ENCODE measurements at regions not wholly inside any gene's neighbourhood (a gene's known extent, or its start where the extent isn't known, plus 50 kb on each side); places are given as distances from the start of the nearest gene placed in this dataset.

GRCh38 chr5:99922386-99922785 lies 612.8 kb upstream of the FAM174A start:
- no peaks in the 10 kb centered on the region for H3K4me1 ChIP-seq
- no peak overlapping the region for H3K27ac ChIP-seq
- no peak overlapping the region for H3K4me3 ChIP-seq
- H3K36me3 ChIP-seq = no peaks in the 10 kb centered on the region
- TF ChIP-seq CTCF (IDR thresholded peaks at IDR 0.05) = no peak
- H3K27me3 ChIP-seq = no peaks in the 10 kb centered on the region
- DNase-seq = no peak
- no peak overlapping the region for H3K9ac ChIP-seq (ENCODE audit: low read depth in 2 of 2, low read length in 2 of 2)
- H3K9me3 ChIP-seq = no peaks in the 10 kb centered on the region
- intact Hi-C loops (cut with DNase I) = no loop called here

DNA sequence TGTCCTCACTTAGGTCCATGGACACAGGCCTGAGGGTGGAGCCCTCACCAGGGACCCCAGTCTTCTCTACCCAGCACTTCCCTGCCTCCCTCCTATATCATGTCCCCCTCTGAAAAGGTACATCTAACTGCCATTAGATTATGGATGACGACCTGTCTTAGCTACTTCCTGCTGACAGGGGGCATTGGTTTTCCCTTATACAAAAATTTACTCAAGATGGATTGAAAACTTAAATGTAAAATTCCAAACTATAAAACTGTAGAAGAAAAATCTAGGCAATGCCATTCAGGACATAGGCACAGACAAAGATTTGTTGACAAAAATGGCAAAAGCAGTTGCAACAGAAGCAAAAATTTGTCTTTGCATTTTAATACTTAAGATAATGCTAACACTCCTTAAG lies 623.2 kb upstream of the FAM174A start:
- no peak overlapping the region for H3K4me3 ChIP-seq
- DNase-seq = no peak
- no peak overlapping the region for H3K9ac ChIP-seq (ENCODE audit: low read depth in 2 of 2, low read length in 2 of 2)
- H3K36me3 ChIP-seq = no peaks in the 10 kb centered on the region
- H3K4me1 ChIP-seq = no peaks in the 10 kb centered on the region
- TF ChIP-seq CTCF (IDR thresholded peaks at IDR 0.05) = no peak
- no peaks in the 10 kb centered on the region for H3K9me3 ChIP-seq
- H3K27ac ChIP-seq = no peak overlapping the region
- no peaks in the 10 kb centered on the region for H3K27me3 ChIP-seq
- intact Hi-C loops (cut with DNase I) = no loop called here

DNA sequence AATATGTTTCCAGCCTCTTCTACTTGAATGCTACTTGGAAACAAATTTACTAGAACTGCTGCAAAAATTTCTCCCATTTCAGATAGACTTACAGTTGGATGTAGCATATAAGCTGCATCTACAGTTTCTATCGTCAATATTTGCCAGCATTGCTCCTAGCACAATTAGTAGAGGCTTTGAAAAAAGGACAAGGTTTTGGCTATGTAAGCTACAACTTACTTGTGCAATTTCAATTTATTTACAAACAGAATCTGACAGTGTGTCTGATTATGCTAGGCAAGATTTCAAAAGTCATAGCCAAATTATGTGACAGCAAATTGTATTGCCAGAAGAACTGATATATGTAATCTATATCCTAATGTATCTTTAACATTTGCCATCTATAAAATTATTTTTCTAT lies 628.4 kb upstream of the FAM174A start:
- H3K4me1 ChIP-seq = no peaks in the 10 kb centered on the region
- no peak for TF ChIP-seq CTCF (IDR thresholded peaks at IDR 0.05)

GRCh38 chr5:99901972-99902371 lies 633.2 kb upstream of the FAM174A start:
- no peak for TF ChIP-seq CTCF (IDR thresholded peaks at IDR 0.05)
- Histone ChIP-seq H3K27ac (no peak overlapping the region), H3K9ac (ENCODE audit: low read depth in 2 of 2, low read length in 2 of 2) (no peak overlapping the region), H3K4me3 (no peak overlapping the region), H3K36me3 (no peaks in the 10 kb centered on the region), H3K4me1 (no peaks in the 10 kb centered on the region), H3K27me3 (no peaks in the 10 kb centered on the region), H3K9me3 (no peaks in the 10 kb centered on the region)
- DNase-seq = no peak
- intact Hi-C loops (cut with DNase I) = no loop called here

More for the DNA sequence above, 628.4 kb upstream of the FAM174A start:
- Histone ChIP-seq H3K36me3 (no peaks in the 10 kb centered on the region), H3K9me3 (no peaks in the 10 kb centered on the region), H3K4me3 (no peak overlapping the region), H3K27me3 (no peaks in the 10 kb centered on the region), H3K27ac (no peak overlapping the region), H3K9ac (ENCODE audit: low read depth in 2 of 2, low read length in 2 of 2) (no peak overlapping the region)
- intact Hi-C loops (cut with DNase I) = no loop called here
- no peak for DNase-seq

GRCh38 chr5:99900302-99900852 lies 634.8 kb upstream of the FAM174A start:
- Histone ChIP-seq H3K4me1 (no peaks in the 10 kb centered on the region), H3K27me3 (no peaks in the 10 kb centered on the region), H3K9ac (ENCODE audit: low read depth in 2 of 2, low read length in 2 of 2) (no peak overlapping the region), H3K4me3 (no peak overlapping the region), H3K27ac (no peak overlapping the region), H3K9me3 (no peaks in the 10 kb centered on the region), H3K36me3 (no peaks in the 10 kb centered on the region)
- DNase-seq = no peak
- intact Hi-C loops (cut with DNase I) = no loop called here
- no peak for TF ChIP-seq CTCF (IDR thresholded peaks at IDR 0.05)
